Hypothalamus (tissue), 51 donors: ENCODE measurements at regions not wholly inside any gene's neighbourhood (a gene's known extent, or its start where the extent isn't known, plus 50 kb on each side); places are given as distances from the start of the nearest gene placed in this dataset.
"Not testable (repeated sequence)": the region's sequence is repeated elsewhere in the genome, so short reads cannot be mapped to it uniquely, and the experiment has no call there.

Experiments
- DNase-seq, 51 donors: peaks; one replicate each; lab custom pipeline; 2025; lab: John Stamatoyannopoulos, UW

DNA sequence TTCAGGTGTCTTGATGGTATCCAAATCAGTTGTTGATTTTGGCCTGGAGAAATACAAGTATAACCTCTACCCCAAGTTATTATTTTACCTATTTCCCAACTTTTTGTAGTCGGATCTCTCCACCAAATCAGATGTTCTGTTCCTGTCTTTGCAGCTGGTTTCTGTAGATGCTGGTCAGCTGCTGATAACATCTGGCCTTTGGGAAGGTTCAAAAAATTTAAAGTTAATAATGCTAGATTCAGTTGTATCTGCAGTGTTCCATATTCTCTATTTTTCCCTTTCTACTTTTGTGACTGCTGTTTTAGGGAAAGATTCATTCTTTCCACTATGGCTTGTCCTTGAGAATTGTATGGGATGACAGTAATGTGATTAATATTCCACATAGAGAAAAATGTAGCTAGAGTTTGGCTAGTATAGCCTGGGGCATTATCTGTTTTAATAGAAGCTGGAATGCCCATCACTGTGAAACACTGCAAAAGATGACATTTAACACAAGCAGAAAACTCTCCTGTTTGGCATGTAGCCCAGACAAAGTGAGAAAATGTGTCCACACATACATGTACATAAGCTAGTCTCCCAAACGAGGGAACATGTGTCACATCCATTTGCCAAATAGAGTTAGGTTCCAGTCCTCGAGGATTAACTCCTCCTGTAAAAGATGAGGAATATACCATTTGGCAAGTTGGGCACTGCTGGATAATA, 99.2 kb downstream of the ZNF100 start:
- not testable (repeated sequence) for DNase-seq

- DNase-seq, result no peak
These were observed 111.7 kb downstream of the ZNF100 start for GRCh38 chr19:21655540-21656126.

GRCh38 chr19:21651478-21651877, 115.9 kb downstream of the ZNF100 start:
- DNase-seq, result not testable (repeated sequence)

GRCh38 chr19:21638776-21639175, 128.6 kb downstream of the ZNF100 start:
- DNase-seq, result no peak

DNA sequence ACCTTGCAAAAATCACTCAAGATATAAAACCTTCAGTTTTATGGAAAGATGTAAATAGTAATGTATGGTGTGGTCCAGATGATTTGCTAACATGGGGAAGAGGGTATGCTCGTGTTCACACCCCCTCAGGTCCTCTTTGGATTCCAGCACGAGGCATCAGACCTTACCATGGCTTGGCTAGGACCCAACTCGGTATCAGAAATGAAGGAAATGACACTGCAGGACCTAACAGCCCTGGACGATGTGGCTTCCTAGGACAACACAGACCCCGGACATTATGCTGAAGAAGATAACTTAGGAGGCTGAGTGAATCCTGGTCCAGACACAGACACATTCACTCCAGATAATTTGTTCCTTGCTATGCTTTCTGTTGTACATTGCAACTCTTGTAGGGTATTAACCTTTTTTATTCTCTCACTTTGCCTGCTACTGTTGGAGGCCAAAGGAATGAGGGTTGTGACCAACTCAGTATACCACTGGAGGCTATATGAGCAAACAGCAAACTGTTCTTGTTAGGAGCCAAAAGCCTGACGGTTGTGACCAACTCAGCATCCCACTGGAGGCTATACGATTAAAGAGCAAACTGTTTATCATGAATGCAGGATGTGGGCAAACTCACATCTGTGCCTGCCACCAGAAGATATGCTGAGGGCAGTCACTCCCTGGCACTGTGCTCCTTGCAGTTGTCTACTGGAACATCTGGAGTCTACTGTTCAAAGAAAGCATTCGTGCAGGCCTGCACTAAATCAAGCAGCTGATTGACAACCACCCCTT, 121.7 kb downstream of the ZNF429 start:
- DNase-seq, result no peak

DNA sequence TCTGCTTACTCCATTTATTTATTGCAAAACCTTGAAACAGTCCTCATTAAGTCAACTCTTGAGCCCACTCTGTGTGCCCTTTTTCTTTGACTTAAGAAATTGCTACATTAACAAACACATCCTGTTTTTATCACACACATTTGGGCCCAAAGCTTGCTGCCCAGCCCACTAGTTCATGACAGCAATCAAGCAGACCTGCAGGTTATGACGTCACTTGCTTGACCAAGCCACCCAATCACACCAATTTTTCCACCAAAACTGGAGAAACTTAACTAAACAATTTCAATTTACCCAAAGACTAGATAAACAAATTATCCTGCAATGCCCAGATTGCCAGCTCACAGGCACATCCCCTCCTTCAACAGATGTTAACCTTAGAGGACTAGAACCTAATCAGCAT, 120.7 kb downstream of the ZNF429 start:
- DNase-seq, result no peak

DNA sequence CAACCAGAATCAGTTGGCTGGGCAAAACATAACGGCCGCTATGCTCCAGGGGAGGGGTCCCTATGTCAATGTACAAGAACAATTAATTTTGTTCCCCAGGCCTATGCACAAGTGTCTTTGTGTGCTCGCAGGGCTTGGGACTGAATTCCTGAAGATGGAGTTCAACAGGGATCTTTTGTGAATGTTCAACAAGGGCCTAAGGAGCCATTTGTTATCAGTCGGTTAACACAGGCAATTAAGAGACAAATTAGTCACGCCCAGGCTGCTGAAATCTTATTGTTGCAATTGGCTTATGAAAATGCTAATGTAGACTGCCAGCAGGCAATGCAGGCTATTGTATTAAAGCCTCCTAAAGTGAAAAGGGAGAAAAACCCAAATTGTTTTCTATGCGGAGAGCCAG, 117.5 kb downstream of the ZNF429 start:
- DNase-seq, result no peak

DNA sequence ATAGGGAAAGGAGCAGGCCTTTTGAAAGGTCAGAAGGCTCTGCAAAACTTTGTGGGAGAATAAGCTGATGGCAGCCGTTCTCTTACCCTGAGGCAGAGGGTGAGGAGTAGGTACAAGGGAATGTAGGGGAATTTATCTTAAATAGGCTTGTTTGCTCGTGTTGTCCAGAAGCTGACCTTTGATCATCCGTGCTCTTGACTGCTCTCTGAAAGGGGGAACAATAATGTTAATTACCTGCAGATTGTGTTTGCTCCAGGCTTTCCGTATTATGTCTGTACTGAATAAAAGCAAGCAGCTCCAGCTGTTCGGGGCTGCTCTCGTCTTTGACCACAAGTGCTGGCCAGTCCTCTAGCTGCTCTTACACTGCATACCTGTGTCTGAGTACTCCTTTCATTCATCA, 116.3 kb downstream of the ZNF429 start:
- DNase-seq, result no peak

DNA sequence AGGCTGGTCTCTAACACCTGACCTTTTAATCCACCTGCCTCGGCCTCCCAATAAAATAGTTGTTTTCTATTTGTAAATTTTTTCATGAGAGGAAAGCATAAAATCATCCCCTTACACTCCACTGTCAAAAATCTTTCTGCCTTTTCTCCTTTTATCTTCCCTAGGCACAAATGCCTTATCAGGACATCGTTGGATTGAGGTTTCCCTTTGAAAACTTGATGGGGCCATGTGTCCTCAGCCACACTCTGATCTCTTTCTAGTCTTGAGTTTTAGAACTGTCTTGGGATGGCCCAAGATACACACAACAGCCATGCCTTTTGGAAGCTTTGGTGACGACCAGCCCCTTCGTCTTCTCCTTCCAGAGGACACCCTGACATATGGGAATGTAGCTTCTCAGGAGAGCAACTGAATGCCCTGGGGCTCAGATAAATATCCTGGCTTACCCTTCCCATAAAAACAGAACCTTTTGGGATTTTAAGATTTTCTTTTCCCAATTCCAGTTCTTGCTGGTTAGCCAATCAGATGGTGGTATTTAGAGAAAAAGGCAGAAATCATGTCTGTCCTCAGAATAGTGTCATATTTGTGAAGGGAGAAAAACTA, 112.4 kb downstream of the ZNF429 start:
- DNase-seq, result no peak

GRCh38 chr19:21614776-21615175, 109.4 kb downstream of the ZNF429 start:
- not testable (repeated sequence) for DNase-seq

GRCh38 chr19:21613201-21613600, 107.8 kb downstream of the ZNF429 start:
- not testable (repeated sequence) for DNase-seq

GRCh38 chr19:21612403-21612872, 107.0 kb downstream of the ZNF429 start:
- DNase-seq, result no peak

- no peak for DNase-seq
These were observed 106.4 kb downstream of the ZNF429 start for GRCh38 chr19:21611659-21612402.

- DNase-seq, result no peak
These were observed 105.4 kb downstream of the ZNF429 start for GRCh38 chr19:21610787-21611186.

GRCh38 chr19:21610341-21610740, 104.9 kb downstream of the ZNF429 start:
- no peak for DNase-seq

- no peak for DNase-seq
These were observed 103.2 kb downstream of the ZNF429 start for GRCh38 chr19:21608571-21608970.

DNA sequence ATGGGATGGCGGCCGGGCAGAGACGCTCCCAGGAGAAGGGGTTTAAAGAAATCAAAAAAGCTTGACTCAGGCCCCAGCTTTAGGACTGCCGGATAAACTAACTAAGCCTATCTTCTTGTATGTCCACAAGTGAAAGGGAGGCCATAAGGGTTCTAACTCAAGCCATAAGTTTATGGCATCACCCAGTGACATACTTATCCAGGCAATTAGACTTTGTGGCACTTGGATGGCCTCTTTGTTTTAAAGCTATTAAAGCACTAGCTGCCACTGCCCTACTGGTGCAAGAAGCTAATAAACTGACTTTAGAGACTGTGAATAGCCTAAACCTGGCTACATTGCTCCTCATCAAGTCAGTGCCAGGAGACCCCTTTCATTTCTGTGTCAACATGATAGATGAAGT, 102.0 kb downstream of the ZNF429 start:
- DNase-seq, result no peak

- not testable (repeated sequence) for DNase-seq
These were observed 101.6 kb downstream of the ZNF429 start for GRCh38 chr19:21607011-21607410.

DNA sequence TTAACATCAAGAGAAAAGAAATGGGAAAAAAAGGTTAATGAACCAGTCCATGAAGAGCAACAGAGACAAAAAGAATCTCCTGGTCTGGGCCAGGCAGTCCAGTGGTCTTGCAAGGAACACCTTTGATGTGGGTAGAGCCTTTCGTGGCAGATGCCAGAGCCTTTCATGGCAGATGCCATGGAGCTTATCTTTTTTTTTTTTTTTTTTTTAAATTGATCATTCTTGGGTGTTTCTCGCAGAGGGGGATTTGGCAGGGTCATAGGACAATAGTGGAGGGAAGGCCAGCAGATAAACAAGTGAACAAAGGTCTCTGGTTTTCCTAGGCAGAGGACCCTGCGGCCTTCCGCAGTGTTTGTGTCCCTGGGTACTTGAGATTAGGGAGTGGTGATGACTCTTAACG, 100.9 kb downstream of the ZNF429 start:
- DNase-seq, result not testable (repeated sequence)

GRCh38 chr19:21604951-21605476, 99.6 kb downstream of the ZNF429 start:
- peak in 2 of 51 donors; percentile 2 to 3 for DNase-seq
